ENCODE measurements at regions not wholly inside any gene's neighbourhood (a gene's known extent, or its start where the extent isn't known, plus 50 kb on each side); places are given as distances from the start of the nearest gene placed in this dataset.

DNA sequence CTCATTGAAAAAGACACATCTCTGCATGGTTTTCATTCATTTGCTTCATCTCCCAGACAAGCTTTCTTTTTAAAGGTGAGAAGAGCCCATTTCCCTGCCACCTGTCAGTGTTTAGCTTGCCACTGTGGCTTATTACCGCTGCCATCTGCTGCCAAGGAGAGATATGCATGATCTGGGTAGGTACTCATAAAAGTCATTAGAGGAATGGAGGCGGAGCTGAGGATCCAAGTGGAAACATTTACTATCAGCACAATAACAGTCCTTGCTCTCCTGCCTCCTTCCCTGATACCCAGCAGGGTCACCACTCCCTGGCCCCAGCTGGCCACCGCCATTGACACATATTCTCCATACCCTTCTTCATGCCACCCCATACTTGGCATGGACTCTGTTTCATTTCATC lies 390.4 kb downstream of the TSN start:
- TF ChIP-seq POLR2A (IDR thresholded peaks at IDR 0.05; ENCODE audit: low read depth, low read length) = no peak
- no peak for TF ChIP-seq POLR2AphosphoS5 (IDR thresholded peaks at IDR 0.05; ENCODE audit: low read depth, low read length)
- TF ChIP-seq TAF1 (IDR thresholded peaks at IDR 0.05; ENCODE audit: borderline replicate concordance, low read depth, low read length) = no peak
